ENCODE measurements at regions not wholly inside any gene's neighbourhood (a gene's known extent, or its start where the extent isn't known, plus 50 kb on each side); places are given as distances from the start of the nearest gene placed in this dataset.
"Not testable (repeated sequence)": the region's sequence is repeated elsewhere in the genome, so short reads cannot be mapped to it uniquely, and the experiment has no call there.

DNA sequence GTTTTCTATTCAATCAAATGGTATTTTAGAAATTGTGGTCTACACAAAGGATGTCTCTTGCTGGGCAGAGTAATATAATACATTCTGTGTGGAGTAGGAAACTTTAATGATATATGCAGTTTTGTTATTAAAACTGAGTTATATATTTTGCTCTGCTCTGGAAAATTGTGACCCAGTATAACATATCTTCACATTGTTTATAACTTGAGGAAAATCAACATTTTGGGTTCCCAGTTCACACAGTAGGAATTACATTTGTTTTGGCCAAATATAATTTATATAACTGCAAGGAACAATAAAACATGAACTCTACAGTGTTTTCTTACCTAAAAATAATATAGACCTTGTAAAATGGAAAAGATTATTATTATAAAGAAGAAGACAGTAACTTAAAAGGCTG is 372.4 kb downstream of the OSR1 start:
- DNase-seq (ENCODE audit: low spot score) = no peak

DNA sequence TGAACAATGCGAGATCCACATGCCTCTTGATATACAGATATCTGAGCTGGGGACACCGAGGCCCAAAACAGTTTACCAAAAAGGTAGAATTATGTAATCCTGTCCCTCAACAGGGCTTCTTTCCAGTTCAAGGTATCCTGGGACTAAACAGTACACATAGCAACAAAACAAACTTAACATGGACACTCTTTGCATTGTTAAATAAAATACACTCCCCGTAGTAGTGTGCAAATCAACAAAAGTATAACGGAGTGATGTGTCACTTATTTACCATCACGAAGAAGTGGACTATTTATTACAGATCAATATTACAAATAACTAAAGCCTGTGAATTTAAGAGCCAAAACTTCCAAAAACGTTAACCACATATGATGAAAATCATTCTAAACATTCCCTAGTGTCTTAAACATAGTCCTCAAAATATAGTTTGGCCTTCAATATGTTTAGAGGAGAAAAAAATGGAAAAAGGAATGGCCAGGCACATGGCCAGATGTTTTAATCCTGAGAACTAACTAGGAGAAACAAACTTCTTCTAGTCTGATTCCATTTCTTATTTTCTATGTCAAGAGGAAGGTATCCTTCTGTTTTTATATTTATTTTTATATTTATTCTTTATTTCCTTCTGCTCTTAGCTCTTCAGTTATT is 377.5 kb downstream of the OSR1 start:
- DNase-seq (ENCODE audit: low spot score) = no peak

DNA sequence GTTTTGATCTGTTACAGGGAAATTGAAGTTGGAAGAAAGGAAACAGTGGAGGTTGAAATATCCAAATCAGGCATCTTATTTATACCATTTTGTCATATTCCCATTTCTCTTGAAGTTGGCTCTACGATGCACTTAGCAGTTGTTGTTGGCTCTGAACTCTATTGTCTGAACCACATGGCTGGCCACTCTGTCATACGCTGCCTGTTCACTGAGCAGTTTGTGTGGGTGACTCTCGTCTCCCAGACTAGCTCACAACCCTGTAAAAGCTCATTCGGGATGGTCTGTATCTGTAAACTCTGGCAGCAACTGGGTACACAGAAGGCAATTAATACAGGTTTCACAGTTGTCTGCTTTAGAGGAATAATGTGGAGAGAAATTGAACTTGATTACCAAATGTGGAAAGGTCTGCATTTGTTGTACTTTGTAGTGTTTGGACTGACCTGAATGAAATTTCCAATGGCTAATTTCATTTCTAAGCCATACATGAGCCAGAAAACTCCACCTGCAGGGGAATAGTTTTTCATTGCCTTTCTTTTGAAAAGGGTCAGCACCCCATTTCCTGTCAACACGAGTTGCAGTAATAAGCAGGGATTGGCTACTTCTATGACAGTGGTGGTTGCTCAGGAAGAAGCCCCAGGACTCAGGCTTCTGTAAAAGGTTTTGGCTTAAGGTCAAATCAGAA is 378.2 kb downstream of the OSR1 start:
- no peak for DNase-seq (ENCODE audit: low spot score)

DNA sequence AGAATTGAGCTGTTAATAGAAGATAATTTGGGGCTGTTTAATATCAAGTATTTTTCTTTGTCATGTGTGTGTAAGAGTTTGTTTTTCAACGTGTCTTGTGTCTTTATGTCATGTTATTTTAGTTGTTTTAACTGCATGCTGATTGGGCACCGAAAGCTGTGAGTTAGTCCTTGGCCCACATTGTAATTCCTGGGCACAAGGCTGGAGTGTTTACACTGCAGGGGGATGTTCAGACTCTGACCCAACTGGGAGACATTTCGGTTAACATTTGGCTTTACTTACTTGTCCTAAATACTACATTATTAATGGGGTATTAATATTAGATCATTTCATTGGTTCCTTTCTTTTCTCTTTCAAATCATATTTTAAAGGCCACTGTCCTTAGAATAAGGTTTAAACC is 381.0 kb downstream of the OSR1 start:
- DNase-seq (ENCODE audit: low spot score) = no peak

DNA sequence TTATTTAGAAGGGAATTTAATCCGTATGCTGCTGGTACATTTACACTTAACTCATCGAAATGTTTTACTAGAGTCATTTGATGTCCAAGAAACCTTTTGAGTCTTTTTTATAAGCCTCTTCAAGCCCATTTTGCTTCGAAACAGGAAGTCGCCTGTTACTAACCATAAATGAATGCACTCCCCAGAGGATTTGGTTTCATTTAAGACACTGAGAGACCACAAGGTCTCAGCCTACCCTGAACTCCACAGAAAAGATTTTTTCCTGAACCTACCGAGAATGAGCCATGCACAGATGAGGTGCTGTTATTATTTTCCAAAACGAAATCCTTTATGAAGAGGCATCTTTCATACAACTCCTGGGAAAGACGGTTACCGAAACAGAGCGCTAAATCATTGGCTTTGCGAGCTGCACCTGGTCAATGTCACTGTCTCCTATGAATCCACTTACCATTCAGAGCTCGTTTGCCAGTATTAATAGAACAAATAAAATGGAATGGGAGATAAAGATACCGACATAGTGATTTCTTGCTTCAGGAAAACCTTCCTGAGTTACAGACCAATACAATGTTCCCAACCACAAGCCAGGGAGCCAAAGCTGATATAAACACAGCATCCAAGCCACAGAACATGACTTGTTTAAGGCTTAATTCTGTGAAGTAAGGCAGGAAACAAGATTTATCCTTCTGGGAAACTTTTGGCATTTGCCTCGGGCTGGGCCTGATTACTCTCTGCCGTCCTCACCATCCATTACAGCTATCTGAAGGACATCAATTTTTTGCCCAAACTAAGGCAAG is 382.1 kb downstream of the OSR1 start:
- peak; percentile 64 for DNase-seq (ENCODE audit: low spot score)

DNA sequence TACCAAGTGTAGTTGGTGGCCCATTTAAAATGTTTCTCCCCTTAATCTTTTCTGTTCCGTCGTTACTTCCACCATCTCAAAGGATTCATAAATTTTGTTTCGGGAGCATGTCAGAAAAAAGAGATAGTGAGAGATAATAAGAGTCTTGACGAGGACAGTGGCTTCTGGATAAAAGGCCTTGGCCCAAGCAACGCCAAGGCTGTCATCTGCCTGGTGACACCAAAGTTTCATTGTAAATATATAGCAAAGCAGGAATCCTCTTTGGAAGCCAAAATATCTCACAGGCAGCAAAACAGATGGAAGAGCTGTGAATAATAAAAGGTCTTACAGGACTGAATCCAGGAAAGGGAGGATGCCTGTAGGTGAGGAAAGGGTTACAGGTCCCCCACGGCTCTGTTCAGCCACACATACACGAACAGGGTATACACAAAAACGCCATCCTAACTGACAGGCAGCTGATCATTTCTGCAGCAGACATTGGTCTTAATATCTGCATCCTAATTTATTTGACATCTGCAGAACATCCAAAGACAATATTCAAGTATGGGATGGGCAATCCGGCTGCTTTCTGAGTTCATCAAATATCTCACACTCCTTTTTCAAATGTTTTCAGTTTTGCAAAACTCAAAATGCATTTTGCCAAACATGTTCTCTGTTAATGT is 382.8 kb downstream of the OSR1 start:
- DNase-seq (ENCODE audit: low spot score) = no peak

DNA sequence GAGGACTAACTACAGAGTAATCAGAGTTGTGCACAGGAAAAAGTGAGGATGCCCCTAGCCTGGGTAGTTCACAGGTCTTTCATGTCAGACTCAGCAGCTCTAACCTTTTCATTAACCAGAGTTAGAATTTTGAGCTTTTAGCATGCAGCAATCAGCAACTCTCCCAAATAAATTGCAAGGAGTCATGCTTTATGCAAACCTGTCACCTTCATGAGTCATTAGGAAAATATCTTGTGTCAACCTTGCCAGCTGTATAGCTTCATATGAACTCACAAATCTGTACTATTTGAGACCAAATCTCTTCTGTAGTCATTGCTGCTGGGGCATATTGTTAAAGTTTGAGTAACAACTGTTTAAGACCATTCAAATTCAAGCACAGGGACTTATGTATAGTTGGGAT is 382.3 kb upstream of the NT5C1B start:
- DNase-seq (ENCODE audit: low spot score) = peak; percentile 53

DNA sequence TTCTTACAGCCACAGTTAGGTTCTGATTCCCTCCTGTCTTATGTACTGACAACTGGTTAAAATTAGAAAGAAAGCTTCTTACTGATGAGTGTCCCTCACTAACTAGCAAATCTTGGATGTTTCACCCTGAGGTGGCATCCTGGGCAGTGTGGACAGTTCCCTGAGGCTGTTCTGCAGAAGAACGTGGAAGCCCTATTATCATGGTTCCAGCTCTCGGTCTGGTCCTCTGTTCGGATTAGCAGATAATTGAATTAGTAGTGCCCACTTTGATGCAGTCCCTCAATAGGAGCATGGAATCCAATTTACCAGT is 381.7 kb upstream of the NT5C1B start:
- no peak for DNase-seq (ENCODE audit: low spot score)

DNA sequence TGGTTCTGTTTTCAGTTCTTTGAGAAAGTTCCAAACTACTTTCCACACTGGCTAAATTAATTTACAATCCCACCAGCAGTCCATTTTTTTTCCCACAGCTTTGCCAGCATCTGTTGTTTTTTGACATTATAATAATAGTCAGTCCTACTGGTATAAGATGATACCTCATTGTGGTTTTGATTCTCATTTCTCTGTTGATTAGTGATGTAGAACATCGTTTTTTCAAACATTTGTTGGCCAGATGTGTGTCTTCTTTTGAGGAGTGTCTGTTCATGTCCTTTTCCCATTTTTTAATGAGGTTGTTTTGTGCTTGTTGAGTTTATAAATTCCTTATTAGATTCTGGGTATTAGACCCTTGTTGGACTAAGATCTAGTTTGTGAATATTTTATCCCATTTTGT is 376.8 kb upstream of the NT5C1B start:
- no peak for DNase-seq (ENCODE audit: low spot score)

DNA sequence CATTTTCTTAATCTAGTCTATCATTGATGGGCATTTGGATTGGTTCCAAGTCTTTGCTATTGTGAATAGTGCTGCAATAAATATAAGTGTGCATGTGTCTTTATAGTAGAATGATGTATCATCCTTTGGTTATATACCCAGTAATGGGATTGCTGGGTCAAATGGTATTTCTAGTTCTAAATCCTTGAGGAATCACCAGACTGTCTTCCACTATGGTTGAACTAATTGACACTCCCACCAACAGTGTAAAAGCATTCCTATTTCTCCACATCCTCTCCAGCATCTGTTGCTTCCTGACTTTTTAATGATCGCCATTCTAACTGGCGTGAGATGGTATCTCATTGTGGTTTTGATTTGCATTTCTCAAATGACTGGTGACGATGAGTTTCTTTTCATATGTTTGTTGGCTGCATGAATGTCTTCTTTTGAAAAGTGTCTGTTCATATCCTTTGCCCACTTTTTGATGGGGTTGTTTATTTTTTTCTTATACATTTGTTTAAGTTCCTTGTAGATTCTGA is 374.4 kb upstream of the NT5C1B start:
- not testable (repeated sequence) for DNase-seq (ENCODE audit: low spot score)

DNA sequence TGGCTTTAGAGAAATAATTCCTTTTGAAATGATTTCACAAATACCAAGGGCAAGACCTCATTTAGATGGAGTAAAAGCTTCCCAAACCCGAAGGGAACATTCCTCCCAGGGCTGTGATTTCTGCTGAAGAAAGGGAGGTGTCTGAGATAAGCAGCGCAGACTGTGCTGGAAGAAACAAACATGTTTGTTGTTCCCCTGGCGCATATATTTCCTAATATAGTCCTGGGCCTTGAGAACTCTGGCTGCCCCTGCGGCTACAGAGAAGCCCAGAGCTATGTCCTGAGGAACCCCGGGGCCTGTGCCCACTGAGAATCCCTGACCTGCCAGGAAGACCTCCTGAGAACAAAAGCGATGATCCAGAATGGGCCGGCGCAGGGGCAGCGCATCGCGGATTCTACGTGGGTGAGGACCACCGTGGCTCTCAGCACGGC is 372.6 kb upstream of the NT5C1B start:
- no peak for DNase-seq (ENCODE audit: low spot score)

DNA sequence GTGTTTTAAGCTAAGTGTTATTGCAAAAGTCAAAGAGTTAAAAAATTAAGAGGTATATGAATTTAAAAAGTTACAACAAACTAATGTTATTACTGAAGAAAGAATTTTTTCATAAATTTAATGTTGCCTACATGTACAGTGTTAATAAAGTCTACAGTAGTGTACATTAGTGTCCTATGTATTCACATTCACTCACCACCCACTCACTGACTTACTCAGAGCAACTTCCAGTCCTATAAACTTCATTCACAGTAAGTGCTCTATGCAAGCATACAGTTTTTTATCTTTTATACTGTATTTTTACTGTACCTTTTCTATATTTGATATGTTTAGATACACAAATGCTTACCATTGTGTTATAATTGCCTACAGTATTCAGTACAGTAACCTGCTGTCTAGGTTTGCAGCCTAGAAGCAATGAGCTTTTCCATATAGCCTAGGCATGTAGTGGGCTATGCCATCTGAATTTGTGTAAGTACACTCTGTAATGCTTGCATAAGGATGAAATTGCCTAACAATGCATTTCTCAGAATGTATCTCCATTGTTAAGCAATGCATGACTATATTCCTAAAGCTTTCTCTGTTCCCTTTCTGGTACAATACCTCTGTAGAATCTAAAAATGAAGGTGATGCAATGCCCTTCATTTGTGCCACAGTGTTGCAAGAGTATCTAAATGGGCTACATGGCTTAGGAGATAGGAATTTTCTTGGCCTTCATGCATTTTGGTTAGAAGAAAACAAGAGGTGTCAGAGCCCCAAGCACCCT is 370.8 kb upstream of the NT5C1B start:
- DNase-seq (ENCODE audit: low spot score) = no peak

DNA sequence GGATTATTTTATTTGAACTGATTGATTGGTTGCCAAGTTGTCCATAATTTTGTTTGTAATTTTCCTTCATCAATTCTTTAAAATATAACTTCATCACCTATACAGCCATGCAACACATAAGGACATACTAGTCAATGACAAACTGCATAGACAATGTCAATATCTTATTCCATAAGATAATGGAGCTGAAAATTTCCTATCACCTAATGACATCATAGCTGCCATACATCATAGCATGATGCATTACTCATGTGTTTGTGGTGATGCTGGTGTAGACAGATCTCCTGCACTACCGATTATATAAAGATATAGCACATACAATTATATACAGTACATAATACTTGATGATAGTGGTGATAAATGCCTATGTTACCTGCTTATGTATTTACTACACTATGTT is 369.8 kb upstream of the NT5C1B start:
- no peak for DNase-seq (ENCODE audit: low spot score)

DNA sequence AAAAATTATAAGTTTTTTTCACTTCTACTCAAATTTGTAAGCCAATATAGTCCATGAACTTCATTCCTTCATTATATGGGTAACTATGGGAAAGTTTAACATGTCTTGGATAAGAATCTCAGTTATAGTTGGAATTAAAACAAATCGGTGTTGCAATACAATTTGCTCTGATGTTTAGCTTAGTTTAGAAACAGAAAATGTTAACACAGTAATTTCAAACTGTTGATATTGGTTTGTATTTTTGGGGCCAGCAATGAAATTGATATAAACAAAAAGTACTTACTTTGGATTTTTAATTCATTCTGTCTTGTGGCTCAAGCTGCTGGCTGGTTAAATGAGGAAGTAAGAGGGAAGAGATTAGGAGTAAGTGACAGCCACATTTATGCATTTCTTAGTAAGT is 368.5 kb upstream of the NT5C1B start:
- DNase-seq (ENCODE audit: low spot score) = no peak

DNA sequence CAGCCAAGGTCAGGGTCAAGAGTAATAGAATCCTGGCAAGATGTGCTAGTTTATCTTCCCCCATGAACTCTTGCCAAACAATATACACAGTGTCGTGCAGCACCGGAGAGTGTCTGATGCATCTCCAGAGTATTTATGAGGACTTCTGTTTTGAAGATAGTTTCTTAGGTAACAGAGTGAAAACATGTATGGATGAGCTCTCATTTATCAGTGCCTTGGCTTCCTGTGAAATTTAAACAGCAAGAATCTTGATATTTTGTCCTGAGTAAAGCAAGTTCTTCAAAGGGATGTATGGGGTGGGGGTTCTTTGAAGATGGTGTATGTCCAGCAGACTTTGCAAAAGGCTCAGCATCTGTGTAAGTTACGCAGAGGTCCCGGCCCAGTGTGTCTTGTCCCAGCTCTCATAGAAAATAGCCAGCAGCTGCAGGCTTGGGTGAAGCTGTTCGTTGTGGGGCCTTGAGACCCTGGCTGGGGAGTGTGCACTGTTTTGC is 361.0 kb upstream of the NT5C1B start:
- DNase-seq (ENCODE audit: low spot score) = peak; percentile 13

DNA sequence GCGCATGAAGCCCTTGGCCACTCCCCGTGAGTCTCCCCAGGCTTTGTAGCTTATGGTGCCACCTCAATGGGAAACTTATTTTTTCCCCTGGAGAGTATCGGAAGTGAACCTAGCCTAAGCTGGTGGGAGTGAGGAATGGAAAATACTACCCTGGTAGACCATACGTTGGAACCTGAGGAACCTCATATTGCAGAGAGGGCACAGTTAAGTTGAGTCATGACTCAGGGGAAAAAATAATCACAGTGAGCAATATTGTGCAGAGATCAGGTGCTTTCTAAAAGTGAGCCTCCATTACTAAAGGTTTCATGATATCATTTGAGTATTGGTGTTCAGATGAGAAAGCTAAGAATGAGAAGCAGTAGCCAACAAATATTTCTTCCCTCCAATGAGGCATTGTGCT is 360.5 kb upstream of the NT5C1B start:
- DNase-seq (ENCODE audit: low spot score) = no peak

DNA sequence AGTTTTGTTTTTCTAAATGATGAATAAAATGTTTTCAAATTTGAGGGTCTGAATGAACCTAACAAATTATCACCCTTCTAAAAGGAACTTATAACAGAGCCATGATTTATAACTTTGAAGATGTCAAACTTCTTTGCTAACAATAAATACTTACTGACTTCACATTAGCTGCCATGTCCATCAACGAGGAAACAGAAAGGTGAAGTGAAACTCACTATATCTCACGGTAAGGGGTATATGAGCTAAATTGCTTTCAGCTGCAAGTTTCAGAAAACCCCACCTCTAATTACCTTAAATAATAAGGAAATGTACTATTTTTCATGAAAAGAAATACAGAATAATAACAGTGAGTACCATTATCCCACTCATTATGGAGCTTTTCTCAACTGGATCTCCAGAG is 350.8 kb upstream of the NT5C1B start:
- DNase-seq (ENCODE audit: low spot score) = no peak

DNA sequence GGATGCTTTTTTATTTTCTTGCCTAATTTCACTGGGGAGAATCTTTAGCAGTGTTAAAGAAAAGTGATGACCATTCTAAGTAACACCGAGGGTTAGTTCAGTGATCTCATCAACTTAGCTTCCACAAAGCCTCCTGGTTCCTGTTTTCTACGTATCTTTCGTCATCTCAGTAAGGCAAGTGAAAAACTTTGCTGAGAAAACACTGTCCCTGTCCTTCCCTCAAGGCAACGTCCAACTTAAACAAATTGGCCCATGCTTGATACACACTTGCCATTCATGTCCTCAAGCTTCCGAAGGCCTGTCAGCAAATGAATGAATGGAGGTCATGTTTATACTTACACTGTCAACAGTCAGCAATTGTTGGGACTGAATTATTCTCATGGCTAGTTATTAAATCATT is 350.4 kb upstream of the NT5C1B start:
- not testable (repeated sequence) for DNase-seq (ENCODE audit: low spot score)

DNA sequence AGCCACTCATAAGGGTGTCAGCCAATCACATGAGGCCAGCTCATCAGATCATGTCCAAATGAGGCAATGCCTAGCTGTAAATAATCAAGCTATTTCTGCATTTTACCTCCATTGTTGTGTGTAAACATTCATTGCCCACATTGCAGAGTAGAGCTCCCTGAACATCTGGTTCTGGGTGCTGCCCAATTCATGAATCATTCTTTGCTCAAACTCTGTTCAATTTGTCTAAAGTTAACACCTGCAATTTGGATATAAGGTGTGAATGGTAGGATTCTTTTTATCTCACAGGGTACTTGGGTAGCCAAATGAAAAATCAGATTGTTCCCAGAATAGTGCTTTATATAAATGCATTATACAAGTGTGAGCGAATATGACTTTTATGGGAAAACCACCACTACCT is 345.5 kb upstream of the NT5C1B start:
- no peak for DNase-seq (ENCODE audit: low spot score)

DNA sequence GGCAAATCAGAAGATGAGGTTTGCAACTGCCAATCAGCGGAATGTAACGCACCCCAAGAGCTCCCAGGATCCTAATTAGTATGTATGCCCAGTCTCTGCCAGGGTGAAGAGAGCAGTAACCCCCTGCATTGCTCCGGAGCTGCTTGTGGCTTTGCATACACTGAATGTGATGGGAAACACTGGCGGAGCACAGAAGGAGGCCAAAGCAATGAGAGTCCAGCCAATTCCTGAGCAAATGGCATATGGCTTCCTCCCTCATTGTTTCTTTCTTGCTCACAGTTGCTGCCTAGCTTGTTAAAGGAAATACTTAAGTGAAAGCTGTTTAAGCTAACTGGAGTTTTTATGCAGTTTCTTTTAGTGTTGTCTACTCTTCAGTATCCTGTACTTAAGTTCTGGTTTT is 343.5 kb upstream of the NT5C1B start:
- no peak for DNase-seq (ENCODE audit: low spot score)

DNA sequence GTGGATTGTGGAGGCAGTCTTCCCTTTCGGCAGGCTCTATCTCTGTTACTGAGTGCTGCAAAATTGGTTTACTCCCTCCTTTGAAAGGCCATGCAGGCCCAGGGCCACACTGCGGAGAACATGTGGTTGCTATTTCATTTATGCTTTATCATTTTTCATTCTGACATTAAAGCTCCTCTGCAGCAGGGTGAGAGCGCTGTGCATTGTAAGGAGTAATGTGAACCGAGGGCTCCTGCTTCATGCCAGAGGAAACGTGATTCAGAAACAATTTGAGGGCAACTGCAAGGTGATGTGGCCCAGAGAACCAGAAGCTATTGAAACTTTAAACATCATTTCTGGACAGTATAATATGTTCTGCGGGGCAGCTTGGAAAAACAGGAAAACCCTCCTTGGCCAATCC is 341.6 kb upstream of the NT5C1B start:
- no peak for DNase-seq (ENCODE audit: low spot score)
